OCI-LY7 (cell line): ENCODE measurements at regions not wholly inside any gene's neighbourhood (a gene's known extent, or its start where the extent isn't known, plus 50 kb on each side); places are given as distances from the start of the nearest gene placed in this dataset.

Experiments used
- EZH2phosphoT487 ChIP-seq: fragments of 200-600 bp; sonication (generic); IDR thresholded peaks from 2 replicates; pipeline ENCODE4 v1.6.1; 2018; ENCODE audit warnings: low read depth, borderline replicate concordance, mild to moderate bottlenecking, mixed run types, antibody characterized with exemption, low read length, moderate library complexity, mixed read lengths
- TF ChIP-seq, protein P1 (sequence below): fragments of 200-600 bp; sonication (generic); conservative IDR thresholded peaks from 2 replicates; pipeline ENCODE4 v1.5.1; 2014; ENCODE audit warnings: mild to moderate bottlenecking, antibody characterized with exemption, low read length, moderate library complexity, mixed read lengths

DNA sequence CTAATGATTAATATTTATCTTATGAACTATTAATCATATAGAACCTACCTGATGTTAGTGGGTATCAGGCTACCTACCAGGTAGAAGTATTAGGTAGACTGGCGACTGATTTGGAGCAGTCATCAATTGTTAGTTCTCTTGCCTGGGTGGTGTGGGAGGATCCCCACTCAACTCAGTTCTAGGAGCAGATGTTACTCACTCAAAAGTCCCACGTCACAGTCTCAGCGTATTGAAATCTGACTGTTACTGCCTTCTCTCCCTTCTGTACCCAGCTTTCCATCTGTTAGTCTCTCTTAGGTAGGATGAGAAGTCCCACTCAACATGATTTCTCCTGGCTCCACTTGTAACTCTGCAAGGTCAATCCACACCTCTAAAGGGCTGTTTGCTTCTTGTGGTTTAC, 102.7 kb downstream of the OLFM4 start:
- TF ChIP-seq, protein P1, sequence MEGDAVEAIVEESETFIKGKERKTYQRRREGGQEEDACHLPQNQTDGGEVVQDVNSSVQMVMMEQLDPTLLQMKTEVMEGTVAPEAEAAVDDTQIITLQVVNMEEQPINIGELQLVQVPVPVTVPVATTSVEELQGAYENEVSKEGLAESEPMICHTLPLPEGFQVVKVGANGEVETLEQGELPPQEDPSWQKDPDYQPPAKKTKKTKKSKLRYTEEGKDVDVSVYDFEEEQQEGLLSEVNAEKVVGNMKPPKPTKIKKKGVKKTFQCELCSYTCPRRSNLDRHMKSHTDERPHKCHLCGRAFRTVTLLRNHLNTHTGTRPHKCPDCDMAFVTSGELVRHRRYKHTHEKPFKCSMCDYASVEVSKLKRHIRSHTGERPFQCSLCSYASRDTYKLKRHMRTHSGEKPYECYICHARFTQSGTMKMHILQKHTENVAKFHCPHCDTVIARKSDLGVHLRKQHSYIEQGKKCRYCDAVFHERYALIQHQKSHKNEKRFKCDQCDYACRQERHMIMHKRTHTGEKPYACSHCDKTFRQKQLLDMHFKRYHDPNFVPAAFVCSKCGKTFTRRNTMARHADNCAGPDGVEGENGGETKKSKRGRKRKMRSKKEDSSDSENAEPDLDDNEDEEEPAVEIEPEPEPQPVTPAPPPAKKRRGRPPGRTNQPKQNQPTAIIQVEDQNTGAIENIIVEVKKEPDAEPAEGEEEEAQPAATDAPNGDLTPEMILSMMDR = no peak
- no peak for TF ChIP-seq EZH2phosphoT487
